K562 (cell line): ENCODE measurements at regions not wholly inside any gene's neighbourhood (a gene's known extent, or its start where the extent isn't known, plus 50 kb on each side); places are given as distances from the start of the nearest gene placed in this dataset.

Experiments
- ATAC-seq: fragments of 200-7000 bp; cut with Tn5 transposase; 3 replicates; pipeline ENCODE4 v1.9.1; 2020; ENCODE audit warnings: moderate library complexity
- BruUV-seq: library from RNA; stranded (reverse); fragments of 400-500 nt; replicated peaks from 2 replicates; lab custom pipeline; 2021; lab: Mats Ljungman, UMichigan
- CTCF ChIA-PET: fragments of 300-600 bp; formaldehyde crosslinking; extraction: SDS; loops from one replicate; lab custom pipeline; 2021; ENCODE audit warnings: low intra/inter-chr PET ratio; lab: Yijun Ruan, JAX
- POLR2A ChIA-PET: fragments of 300-600, 350-650 bp; sonication (Branson Sonifier 250); formaldehyde crosslinking; extraction: SDS; loops from one replicate; lab custom pipeline; 2021; ENCODE audit warnings: antibody characterized with exemption, inconsistent platforms; lab: Yijun Ruan, JAX
- DNase-seq, 4 experiments: peaks; one replicate each; pipeline versions ENCODE4 v3.0.0 to v3.0.0-alpha.2; 2011 to 2018; ENCODE audit warnings: low spot score in 3 of 4, mixed read lengths in 3 of 4; ENCODE audit errors: extremely low read depth in 1 of 4
- FAIRE-seq: peaks from 2 replicates; lab custom pipeline; 2011; peaks lifted over from hg19 to GRCh38; lab: Jason Lieb, UNC
- H2AFZ ChIP-seq: 2 replicates; pipeline ENCODE4 v1.6.0; 2011; ENCODE audit warnings: low read depth, low read length, control low read depth, inconsistent platforms
- H3K27ac ChIP-seq: fragments of 200-600 bp; 3 replicates; pipeline ENCODE4 v1.8.0; 2011; ENCODE audit warnings: low read depth, mild to moderate bottlenecking, control low read depth, inconsistent platforms, low read length, moderate library complexity, mixed read lengths; ENCODE audit errors: extremely low read depth
- H3K27me3 ChIP-seq, 2 experiments: fragments of 300-600 bp in 1 of 2; 2 replicates in 1 of 2; 3 replicates in 1 of 2; pipeline versions ENCODE4 v1.6.0 to v1.8.0; 2011; ENCODE audit warnings: inconsistent platforms in 2 of 2, low read length in 2 of 2, mild to moderate bottlenecking in 1 of 2, mixed read lengths in 1 of 2, moderate library complexity in 1 of 2; ENCODE audit not compliant: control insufficient read depth in 2 of 2, insufficient read depth in 2 of 2
- H3K36me3 ChIP-seq: fragments of 300-600 bp; 3 replicates; pipeline ENCODE4 v1.8.0; 2011; ENCODE audit warnings: mild to moderate bottlenecking, low read length, inconsistent platforms; ENCODE audit not compliant: control insufficient read depth, insufficient read depth
- H3K4me1 ChIP-seq, 2 experiments: fragments of 200-600 bp in 1 of 2; replicated peaks in 1 of 2; 2 replicates in 1 of 2; 3 replicates in 1 of 2; pipeline versions ENCODE4 v1.5.1 to v1.8.0; 2011; ENCODE audit warnings: inconsistent platforms in 2 of 2, low read length in 2 of 2, mild to moderate bottlenecking in 1 of 2, mixed read lengths in 1 of 2, moderate library complexity in 1 of 2; ENCODE audit not compliant: control insufficient read depth in 2 of 2, insufficient read depth in 2 of 2
- H3K4me2 ChIP-seq: 2 replicates; pipeline ENCODE4 v1.6.1; 2011; ENCODE audit warnings: low read length, control low read depth, inconsistent platforms, mixed read lengths; ENCODE audit not compliant: insufficient read depth
- H3K4me3 ChIP-seq: fragments of 200-600 bp; sonication (generic), shearing (Covaris generic); 2 replicates; pipeline ENCODE4 v1.5.1; 2016; ENCODE audit warnings: control low read depth, inconsistent platforms
- H3K79me2 ChIP-seq: fragments of 200-600 bp; 3 replicates; pipeline ENCODE4 v1.8.0; 2011; ENCODE audit warnings: low read length, inconsistent platforms; ENCODE audit not compliant: control insufficient read depth, insufficient read depth
- H3K9ac ChIP-seq, 2 experiments: 2 replicates each; pipeline versions ENCODE4 v1.6.0 to v1.6.1; 2011; ENCODE audit warnings: low read depth in 2 of 2, low read length in 2 of 2, control low read depth in 1 of 2, inconsistent platforms in 1 of 2, mild to moderate bottlenecking in 1 of 2, mixed read lengths in 1 of 2; ENCODE audit not compliant: insufficient read depth in 1 of 2
- H3K9me1 ChIP-seq: one replicate; pipeline ENCODE4 v1.6.0; 2011; ENCODE audit warnings: inconsistent platforms, mild to moderate bottlenecking, low read length, moderate library complexity; ENCODE audit not compliant: control insufficient read depth, insufficient read depth
- H3K9me3 ChIP-seq: replicated peaks from 2 replicates; pipeline ENCODE4 v1.5.1; 2011; ENCODE audit warnings: low read depth, low read length, inconsistent platforms; ENCODE audit not compliant: control insufficient read depth, insufficient read depth
- H4K20me1 ChIP-seq: replicated peaks from 2 replicates; pipeline ENCODE4 v1.6.1; 2011; ENCODE audit warnings: low read length, inconsistent platforms, mixed read lengths; ENCODE audit not compliant: control insufficient read depth, insufficient read depth
- CAMTA2 ChIP-seq: fragments of 250-450 bp; sonication (Bioruptor Pico); conservative IDR thresholded peaks from 2 replicates; pipeline ENCODE4 v1.5.1; 2022
- CBX3 ChIP-seq, 2 experiments: IDR thresholded peaks; 1 replicate in 1 of 2; 2 replicates in 1 of 2; pipeline ENCODE4 v1.6.1; 2012; ENCODE audit warnings: inconsistent platforms in 2 of 2, low read length in 2 of 2, borderline replicate concordance in 1 of 2, control low read depth in 1 of 2
- IRF2 ChIP-seq: sonication (generic); formaldehyde crosslinking; IDR thresholded peaks from 2 replicates; pipeline ENCODE4 v1.8.1; 2022; ENCODE audit warnings: mild to moderate bottlenecking, missing genetic modification reagents
- MAFF ChIP-seq: IDR thresholded peaks from 2 replicates; pipeline ENCODE4 v1.6.1; 2012; ENCODE audit warnings: low read length, improper control_type of control experiment
- TRIM28 ChIP-seq: fragments of 450-650 bp; IDR thresholded peaks from 2 replicates; pipeline ENCODE4 v1.6.1; 2017
- ZNF316 ChIP-seq: fragments of 450-650 bp; IDR thresholded peaks from 2 replicates; pipeline ENCODE4 v1.6.1; 2016
- WGBS: fragments of 100-300 bp; shearing (Covaris generic); methylation state at CpG from one replicate; pipeline ENCODE4 v1.1.6; 2016; ENCODE audit warnings: low coverage, mixed read lengths; ENCODE audit not compliant: insufficient coverage; ENCODE audit errors: missing lambda C conversion rate; 5-methylcytosine and 5-hydroxymethylcytosine counted together
- in situ Hi-C: fragments of 300-500 bp; cut with MboI; formaldehyde crosslinking; loops from 4 replicates; pipeline ENCODE4 v1.15.0; 2018; ENCODE audit warnings: inconsistent platforms, mixed read lengths
- intact Hi-C: fragments of 100-400 bp; cut with micrococcal nuclease; formaldehyde crosslinking; loops from 2 replicates; pipeline ENCODE4 v1.14.2; 2022

DNA sequence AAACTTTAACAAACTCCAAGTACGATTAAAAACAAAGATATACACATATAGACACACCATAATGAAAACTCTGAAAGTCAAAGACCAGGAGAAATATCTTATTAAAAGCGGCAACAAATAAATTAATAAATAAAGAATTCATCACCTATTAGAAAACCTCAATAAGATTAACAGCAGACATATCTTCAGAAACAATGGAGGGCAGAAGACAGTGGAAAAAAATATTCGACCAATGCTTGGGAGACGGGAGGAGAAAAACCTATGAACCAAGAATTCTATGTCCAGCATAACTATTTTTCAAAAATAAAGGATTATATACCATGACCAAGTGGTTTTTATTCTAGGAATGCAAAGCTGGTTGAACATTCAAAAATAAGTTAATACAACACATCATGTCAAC lies 578.6 kb upstream of the CCNG1 start:
- Histone ChIP-seq H3K27me3 (no peaks in the 10 kb centered on the region), H3K9me1 (no peaks in the 10 kb centered on the region), H3K4me1 (no peaks in the 10 kb centered on the region), H3K4me2 (no peak overlapping the region), H3K9ac (no peak overlapping the region), H3K36me3 (no peaks in the 10 kb centered on the region), H3K4me3 (no peak overlapping the region), H3K9me3 (no peaks in the 10 kb centered on the region), H4K20me1 (no peaks in the 10 kb centered on the region), H2AFZ (no peak overlapping the region), H3K27ac (no peak overlapping the region), H3K79me2 (no peaks in the 10 kb centered on the region)
- DNase-seq (no peak), ATAC-seq (no peak), FAIRE-seq (no peak)
- ChIA-PET CTCF (no interaction called here), POLR2A (no interaction called here)
- in situ Hi-C loops = no loop called here
- TF ChIP-seq IRF2 (CRISPR knock-in tag) (no peak), CBX3 (IDR thresholded peaks at IDR 0.05; ENCODE audit: borderline replicate concordance in 1 of 2, low read length in 2 of 2) (peak in 1 of 2 experiments; percentile 39; a peak in 1 of 3 replicates), TRIM28 (peak; percentile 86)
- intact Hi-C loops = no loop called here
- BruUV-seq = no TSS peak
- 2% methylated on average over 4 of the region's 4 CpGs for WGBS

DNA sequence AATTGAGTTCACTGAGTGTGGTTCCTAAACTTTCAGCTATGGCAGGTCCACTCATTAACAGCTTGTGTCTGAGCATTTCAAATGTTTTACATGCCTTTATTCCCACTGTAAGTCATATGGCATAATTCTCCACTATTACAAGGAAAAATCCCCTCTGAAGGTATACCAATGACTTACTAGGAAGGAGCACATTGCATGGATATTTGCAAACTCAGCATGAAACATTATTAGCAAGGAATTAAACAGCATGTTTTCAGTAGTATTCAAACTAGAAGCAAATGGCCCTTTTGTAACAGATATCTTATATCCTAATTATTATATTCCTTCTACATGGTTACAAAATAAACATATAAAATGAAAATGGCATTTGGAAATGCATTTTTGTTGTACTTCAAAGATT lies 566.4 kb upstream of the CCNG1 start:
- Histone ChIP-seq H3K9me3 (no peaks in the 10 kb centered on the region), H3K9ac (no peak overlapping the region), H3K27me3 (no peaks in the 10 kb centered on the region), H3K27ac (no peak overlapping the region), H4K20me1 (no peaks in the 10 kb centered on the region), H2AFZ (no peak overlapping the region), H3K4me1 (no peaks in the 10 kb centered on the region), H3K36me3 (no peaks in the 10 kb centered on the region), H3K4me2 (no peak overlapping the region), H3K9me1 (no peaks in the 10 kb centered on the region), H3K79me2 (no peaks in the 10 kb centered on the region), H3K4me3 (no peak overlapping the region)
- ChIA-PET CTCF (no interaction called here), POLR2A (no interaction called here)
- no peak for DNase-seq
- intact Hi-C loops (no loop called here), in situ Hi-C loops (no loop called here)
- no peak for ATAC-seq
- no TSS peak for BruUV-seq
- no peak for FAIRE-seq
- peak; percentile 12; the same call in 1 of the 2 replicates for TF ChIP-seq ZNF316
- TF ChIP-seq CAMTA2 (CRISPR knock-in tag) = no peak
- TF ChIP-seq MAFF = peak; percentile 7; the same call in 1 of the 2 replicates
